AG04450 (cell line): ENCODE measurements at regions not wholly inside any gene's neighbourhood (a gene's known extent, or its start where the extent isn't known, plus 50 kb on each side); places are given as distances from the start of the nearest gene placed in this dataset.

Source experiments
- CTCF ChIA-PET: fragments of 300-600, 350-600 bp; formaldehyde crosslinking; extraction: SDS; loops from one replicate; lab custom pipeline; 2022; ENCODE audit warnings: antibody characterized with exemption, inconsistent platforms; lab: Charles Lee
- POLR2A ChIA-PET: fragments of 350-600 bp; formaldehyde crosslinking; extraction: SDS; loops from one replicate; lab custom pipeline; 2021; ENCODE audit warnings: antibody characterized with exemption, inconsistent platforms; lab: Yijun Ruan, JAX
- DNase-seq: peaks from one replicate; pipeline ENCODE4 v3.0.0-alpha.2; 2011; ENCODE audit warnings: low read depth, low spot score
- H3K27ac ChIP-seq: one replicate; pipeline ENCODE4 v1.5.1; 2012; ENCODE audit warnings: low read depth, low read length, control low read depth
- H3K27me3 ChIP-seq: one replicate; pipeline ENCODE4 v1.6.0; 2012; ENCODE audit warnings: low read length; ENCODE audit not compliant: control insufficient read depth, insufficient read depth
- H3K4me3 ChIP-seq: 2 replicates; pipeline ENCODE4 v1.5.1; 2011; ENCODE audit warnings: mild to moderate bottlenecking, low read depth, low read length, control low read depth
- H3K9me3 ChIP-seq: 2 replicates; pipeline ENCODE4 v1.5.1; 2012; ENCODE audit warnings: low read length; ENCODE audit not compliant: control insufficient read depth, insufficient read depth
- TF ChIP-seq, protein P1 (sequence below): IDR thresholded peaks from 2 replicates; pipeline ENCODE4 v1.5.1; 2011; ENCODE audit warnings: low read depth, low read length, control low read depth, inconsistent platforms

DNA sequence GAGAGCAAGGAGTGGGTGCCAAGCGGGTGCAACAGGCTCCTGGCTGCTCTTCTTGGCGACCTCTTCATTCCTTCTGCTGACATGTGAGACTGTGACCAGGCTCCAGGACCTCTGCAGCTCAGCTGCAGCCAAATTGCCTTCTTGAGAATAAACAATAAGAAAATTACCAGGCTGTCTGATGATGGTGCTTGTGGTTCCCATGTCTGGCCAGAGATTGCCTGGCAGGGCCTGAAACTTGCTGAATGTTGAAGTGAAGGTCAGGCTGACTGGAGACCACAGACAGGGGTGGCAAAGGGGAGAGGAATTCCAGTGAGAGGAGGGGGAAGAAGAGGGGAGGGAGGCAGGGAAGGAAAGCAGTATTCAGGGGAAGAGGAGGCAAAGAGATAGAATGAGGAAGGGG lies 497.4 kb upstream of the PODXL start:
- TF ChIP-seq, protein P1, sequence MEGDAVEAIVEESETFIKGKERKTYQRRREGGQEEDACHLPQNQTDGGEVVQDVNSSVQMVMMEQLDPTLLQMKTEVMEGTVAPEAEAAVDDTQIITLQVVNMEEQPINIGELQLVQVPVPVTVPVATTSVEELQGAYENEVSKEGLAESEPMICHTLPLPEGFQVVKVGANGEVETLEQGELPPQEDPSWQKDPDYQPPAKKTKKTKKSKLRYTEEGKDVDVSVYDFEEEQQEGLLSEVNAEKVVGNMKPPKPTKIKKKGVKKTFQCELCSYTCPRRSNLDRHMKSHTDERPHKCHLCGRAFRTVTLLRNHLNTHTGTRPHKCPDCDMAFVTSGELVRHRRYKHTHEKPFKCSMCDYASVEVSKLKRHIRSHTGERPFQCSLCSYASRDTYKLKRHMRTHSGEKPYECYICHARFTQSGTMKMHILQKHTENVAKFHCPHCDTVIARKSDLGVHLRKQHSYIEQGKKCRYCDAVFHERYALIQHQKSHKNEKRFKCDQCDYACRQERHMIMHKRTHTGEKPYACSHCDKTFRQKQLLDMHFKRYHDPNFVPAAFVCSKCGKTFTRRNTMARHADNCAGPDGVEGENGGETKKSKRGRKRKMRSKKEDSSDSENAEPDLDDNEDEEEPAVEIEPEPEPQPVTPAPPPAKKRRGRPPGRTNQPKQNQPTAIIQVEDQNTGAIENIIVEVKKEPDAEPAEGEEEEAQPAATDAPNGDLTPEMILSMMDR, result no peak
- DNase-seq, result no peak
- CTCF ChIA-PET, result interaction anchor here (1.5 kb wide), 1 partner anchor 16 kb away, joined by 3 read pairs; no protein-coding TSS in a partner anchor
- peaks cover 26% of the 10 kb centered on the region for H3K27me3 ChIP-seq
- H3K4me3 ChIP-seq, result no peak overlapping the region
- no peaks in the 10 kb centered on the region for H3K9me3 ChIP-seq
- no peak overlapping the region for H3K27ac ChIP-seq
- POLR2A ChIA-PET, result no interaction called here

DNA sequence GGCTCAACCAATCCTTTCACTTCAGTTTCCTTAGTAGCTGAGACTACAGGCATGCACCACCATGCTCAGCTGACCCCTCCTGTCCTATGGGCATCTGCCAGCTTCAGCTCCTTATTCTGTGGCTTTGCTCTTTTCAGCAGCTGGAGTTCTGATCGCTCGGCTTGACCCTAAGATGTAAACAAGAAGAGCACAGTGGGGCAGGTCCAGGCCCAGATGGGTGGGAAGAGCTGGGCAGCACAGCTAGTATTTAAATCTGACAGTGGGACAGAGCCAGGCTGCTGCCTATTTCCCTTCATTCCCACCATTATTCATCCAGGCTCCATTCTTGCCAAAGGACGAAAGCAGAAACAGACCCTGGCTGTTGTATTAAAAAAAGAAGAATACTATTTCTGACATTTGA lies 494.9 kb upstream of the PODXL start:
- H3K27me3 ChIP-seq, result peaks cover 25% of the 10 kb centered on the region
- no peak overlapping the region for H3K4me3 ChIP-seq
- CTCF ChIA-PET, result interaction anchor here (0.6 kb wide), 1 partner anchor 106 kb away, joined by 3 read pairs; no protein-coding TSS in a partner anchor
- H3K9me3 ChIP-seq, result no peaks in the 10 kb centered on the region
- POLR2A ChIA-PET, result interaction anchor here (0.5 kb wide), 1 partner anchor 70 kb away, joined by 4 read pairs; no protein-coding TSS in a partner anchor
- DNase-seq, result no peak
- TF ChIP-seq, protein P1, result no peak
- no peak overlapping the region for H3K27ac ChIP-seq

DNA sequence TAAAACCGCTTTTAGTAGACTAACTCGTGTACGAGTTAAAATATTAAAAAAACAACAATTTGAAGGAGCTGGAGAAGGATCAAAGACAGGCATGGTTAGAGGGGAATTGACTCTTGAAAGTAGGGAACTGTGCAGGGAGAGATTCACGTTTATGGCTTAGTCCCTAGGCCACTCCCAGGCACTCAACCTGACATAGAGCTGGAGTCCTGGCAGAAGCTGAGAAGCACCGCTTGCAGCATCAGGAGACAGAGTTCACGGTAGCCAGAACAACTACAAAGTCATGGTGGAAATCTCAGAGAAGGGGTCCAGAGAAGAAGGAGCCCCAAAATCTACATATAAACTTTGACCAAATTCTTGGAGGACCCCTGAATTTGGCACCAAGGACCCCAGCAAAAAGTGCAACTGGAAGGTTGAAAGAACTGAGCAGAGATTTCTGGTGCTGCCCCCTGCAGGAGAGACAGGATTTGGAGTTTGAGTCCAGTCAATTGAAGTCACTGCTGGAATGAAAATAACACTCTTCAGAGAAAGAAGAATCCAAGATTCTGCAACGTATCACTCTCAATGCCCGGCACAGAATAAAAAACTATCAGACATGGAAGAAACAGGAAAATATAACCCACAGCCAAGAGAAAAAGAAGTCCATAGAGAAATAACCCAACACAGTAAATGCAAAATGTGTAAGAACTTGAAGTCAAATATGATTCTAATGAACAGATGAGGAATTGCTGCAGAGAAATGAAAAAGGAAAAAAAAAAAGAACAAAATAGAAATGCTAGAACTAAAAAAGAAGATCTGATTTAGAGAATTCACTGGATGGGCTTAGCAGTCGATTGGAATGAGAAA lies 493.3 kb upstream of the PODXL start:
- ChIA-PET POLR2A (no interaction called here), CTCF (interaction anchor here (0.9 to 1.0 kb wide), 2 partner anchors 45 to 190 kb away, joined by 3 to 4 read pairs; no protein-coding TSS in a partner anchor)
- TF ChIP-seq, protein P1, result peak; percentile 70
- H3K27me3 ChIP-seq, result peaks cover 18% of the 10 kb centered on the region
- no peak overlapping the region for H3K4me3 ChIP-seq
- DNase-seq, result no peak
- no peak overlapping the region for H3K27ac ChIP-seq
- no peaks in the 10 kb centered on the region for H3K9me3 ChIP-seq

DNA sequence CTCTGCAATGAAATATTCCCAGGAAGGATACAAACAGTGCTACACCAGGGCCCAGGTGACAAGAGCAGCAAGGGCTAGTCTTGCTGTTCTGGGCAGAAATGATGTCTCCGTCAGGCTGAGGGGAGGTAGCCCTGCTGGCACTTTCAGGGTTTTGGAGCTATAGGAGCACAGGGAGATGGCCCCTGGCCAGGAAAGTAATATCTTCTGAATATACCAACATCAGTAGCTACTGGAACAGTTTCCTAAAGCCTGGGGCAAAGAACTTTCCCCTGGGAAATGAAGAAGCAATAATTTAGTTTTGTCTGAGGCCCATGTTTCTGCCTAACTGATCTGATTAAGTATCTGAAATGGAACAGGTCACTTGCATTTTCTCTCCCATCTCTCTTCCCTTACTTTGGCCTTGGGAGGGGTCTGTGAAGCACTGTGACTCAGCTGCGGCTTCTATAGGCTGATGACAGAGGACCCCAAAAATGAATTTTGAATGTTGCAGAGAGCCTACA lies 489.1 kb upstream of the PODXL start:
- Histone ChIP-seq H3K9me3 (no peaks in the 10 kb centered on the region), H3K27me3 (peaks cover 2% of the 10 kb centered on the region), H3K4me3 (no peak overlapping the region), H3K27ac (no peak overlapping the region)
- ChIA-PET CTCF (interaction anchor here (0.6 kb wide), 2 partner anchors 19 to 162 kb away, joined by 4 to 5 read pairs; no protein-coding TSS in a partner anchor), POLR2A (no interaction called here)
- DNase-seq, result no peak
- TF ChIP-seq, protein P1, result no peak

DNA sequence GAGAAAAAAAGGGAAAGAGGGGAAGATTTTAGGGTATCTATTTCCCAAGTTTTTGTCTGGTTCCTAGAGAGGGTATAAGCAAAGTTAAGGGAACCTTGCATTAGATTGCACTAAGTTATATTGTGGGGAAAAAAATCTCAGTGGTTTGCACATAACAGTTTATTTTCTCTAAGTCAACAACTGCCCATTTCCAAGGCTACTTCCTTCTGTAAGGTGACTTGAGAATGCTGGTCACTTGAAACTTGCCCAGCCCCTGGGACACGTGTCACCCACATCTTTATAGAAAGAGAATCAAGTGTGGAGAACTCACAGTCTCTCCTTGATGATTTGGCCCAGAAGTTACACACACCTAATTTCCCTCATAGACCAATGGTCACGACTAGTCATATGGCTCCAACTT lies 488.6 kb upstream of the PODXL start:
- ChIA-PET CTCF (no interaction called here), POLR2A (no interaction called here)
- TF ChIP-seq, protein P1, result no peak
- H3K4me3 ChIP-seq, result no peak overlapping the region
- no peak for DNase-seq
- peaks cover 2% of the 10 kb centered on the region for H3K27me3 ChIP-seq
- H3K27ac ChIP-seq, result no peak overlapping the region
- no peaks in the 10 kb centered on the region for H3K9me3 ChIP-seq
